ENCODE measurements at regions not wholly inside any gene's neighbourhood (a gene's known extent, or its start where the extent isn't known, plus 50 kb on each side); places are given as distances from the start of the nearest gene placed in this dataset.
A peak's percentile ranks its signal among the peaks of the same experiment; 100 is the strongest.

DNA sequence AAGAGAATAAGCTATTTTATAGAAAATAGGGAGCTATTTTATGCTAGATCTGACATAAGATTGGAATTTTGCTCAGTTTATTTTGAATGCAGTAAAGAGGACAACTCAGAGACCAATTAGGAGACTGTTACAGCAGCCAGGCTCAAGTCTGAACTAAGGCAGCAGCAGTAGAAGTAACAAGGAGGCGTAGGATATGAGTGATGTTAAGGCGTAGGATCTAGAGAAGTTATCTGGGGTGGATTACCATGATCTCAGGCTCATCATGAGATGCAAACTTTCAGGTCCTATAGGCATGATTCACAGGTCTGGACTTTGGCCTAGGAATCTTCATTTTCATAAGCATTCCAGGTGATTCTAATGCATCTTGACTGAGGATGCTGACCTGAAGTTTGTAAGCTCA lies 108.9 kb upstream of the BLID start:
- no peak for DNase-seq

DNA sequence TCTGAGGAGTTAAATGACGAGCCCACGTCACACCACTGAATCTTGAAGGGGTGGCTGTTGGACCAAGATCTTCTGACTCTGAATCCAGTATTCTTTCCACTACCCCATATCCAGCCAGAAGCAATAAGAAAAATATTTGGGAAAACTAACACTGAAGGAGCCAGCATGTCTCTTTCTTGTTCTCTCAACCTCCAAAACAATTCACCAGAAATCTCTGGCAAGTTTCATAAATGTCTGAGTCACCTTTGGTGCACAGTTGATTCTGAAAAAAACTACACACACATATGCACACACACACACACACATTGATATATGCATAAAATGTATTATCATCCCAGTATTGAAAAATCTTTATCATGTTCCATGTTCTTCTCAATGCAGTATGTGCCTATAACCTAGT lies 104.3 kb upstream of the BLID start:
- no peak for DNase-seq

DNA sequence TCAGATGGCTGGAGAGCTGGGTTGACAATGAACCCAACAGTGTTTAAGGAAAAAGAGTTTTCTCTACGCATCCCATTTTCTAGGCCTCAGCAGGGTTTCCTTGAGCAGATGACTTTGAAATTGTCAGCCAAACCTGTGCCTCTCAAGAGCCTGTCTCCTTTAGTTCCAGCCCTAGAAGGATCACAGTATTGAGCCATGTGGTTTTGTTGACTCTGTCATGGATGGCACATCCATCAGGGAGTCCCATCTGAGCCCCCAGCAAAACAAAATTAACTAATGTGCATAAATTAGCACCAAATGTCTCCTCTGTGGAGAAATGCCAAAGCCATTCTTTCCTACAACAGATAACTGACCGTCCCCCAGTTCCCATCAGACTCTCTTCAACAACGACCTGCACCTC lies 103.8 kb upstream of the BLID start:
- no peak for DNase-seq

DNA sequence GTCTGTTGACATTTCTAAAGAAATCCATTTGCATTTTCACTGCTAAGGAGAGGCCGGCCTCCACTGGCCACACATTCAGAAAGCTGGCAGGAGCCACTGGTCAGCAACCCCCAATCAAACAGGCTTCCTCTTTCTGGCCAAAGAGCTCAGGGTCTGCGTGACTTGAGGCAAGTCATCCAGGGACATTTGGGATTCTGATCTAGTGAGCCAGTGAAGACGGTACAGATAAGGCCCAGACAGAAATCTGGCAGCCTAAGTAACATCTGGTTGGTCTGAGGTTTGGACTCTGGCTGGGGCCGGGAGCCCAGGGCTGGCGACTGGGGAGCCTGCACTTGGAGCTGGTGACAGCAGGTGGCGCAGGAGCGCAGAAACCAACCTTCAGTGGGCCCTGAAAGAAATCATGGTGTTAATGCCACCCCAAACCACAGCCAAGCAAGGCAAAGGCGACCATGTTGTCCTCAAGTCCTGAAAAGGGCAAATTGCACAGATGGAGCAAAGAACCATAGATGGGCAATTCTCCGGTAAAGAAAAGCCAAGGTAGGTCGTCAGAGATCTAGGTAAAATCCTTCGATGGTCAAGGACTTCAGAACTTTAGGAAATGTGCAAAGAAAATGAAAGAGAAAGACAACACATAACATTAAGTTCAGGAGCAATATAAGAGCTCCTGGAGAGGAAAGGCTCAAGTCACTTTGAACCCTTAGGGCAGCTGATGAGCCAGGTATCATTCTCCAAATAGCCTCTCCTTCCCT lies 99.4 kb upstream of the BLID start:
- DNase-seq: peak; percentile 46

- no peak for DNase-seq
Observed at GRCh38 chr11:122214567-122214966, 98.6 kb upstream of the BLID start.

GRCh38 chr11:122214080-122214479 lies 98.1 kb upstream of the BLID start:
- DNase-seq: no peak

- DNase-seq: no peak
Observed at GRCh38 chr11:122213171-122213570, 97.2 kb upstream of the BLID start.

GRCh38 chr11:122210367-122210997 lies 94.5 kb upstream of the BLID start:
- DNase-seq: no peak

- no peak for DNase-seq
Observed at GRCh38 chr11:122209619-122210366, 93.8 kb upstream of the BLID start.

DNA sequence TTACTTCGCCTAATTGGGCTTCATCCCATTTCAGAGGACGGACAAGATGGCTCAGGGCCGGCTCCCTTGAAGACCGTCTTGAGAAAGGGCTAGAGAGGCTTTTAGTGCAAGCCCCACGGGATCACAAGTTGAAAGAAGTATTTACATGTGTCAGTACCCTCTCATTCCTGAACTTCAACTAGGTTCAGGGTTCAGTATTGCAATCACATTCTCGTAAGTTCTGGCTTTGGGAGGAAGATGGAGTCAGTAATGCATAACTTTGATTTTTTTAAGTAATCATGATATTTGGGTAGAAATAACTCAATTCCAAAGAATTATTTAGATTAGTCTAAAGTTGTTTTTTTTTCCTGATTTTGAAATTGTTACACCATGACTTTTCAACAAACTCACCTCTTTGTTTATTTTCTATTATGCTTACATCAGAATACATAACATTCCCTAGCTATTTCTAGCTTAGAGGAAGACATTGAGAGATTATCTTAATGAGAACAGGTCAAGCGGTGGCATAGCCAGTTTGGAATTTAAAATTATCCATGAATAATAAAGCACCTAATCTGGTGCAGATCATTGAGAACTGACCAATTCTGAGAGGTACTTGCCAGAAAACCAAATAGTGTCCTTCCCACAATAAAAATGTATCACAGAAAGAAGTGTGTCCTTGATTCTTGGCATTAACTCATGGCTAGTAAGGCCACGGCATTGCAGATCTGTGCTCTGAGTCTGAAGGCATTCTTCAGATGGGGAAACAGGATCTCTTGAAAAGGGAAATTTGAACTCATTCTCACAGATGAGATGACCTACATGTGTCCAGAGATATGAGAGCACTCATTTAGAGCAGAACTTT lies 92.1 kb upstream of the BLID start:
- no peak for DNase-seq

DNA sequence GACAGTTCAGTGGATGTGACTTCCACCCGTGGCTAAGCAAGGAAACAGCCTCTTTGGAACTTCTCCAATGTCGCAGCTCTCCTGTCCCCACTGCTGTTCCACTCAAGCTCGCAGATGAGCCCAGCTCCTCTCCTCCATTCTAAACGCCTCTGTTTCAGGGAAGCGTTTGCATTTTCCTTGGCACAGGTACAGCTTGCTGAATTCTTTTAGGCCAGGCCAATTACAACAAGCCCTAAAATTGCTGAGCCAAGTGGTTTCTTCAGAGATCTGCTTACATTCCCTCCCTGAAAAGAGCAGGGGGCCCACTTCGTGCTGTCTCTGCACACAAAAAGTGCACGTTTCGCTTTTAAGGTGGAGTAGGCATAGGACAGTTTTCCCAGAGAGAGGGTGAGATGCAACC lies 91.5 kb upstream of the BLID start:
- no peak for DNase-seq

DNA sequence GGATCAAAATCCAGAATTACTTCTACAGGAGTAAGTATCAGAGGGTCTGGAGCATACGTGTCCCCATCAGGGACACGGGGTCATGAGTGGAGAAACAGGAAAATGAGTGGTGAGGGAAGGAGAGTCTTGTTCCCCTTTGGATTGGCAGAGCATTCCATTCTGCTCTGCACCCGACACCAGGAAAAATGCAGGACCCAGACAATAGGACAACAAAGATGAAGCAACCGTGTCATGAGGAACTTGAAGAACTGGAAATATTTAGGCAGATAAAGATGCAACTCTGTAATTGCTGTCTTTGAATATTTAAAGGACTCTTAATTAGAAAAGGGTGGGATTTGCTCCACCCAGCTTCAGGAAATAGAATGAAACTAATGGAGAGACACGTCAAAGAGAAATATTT lies 89.0 kb upstream of the BLID start:
- DNase-seq: no peak

DNA sequence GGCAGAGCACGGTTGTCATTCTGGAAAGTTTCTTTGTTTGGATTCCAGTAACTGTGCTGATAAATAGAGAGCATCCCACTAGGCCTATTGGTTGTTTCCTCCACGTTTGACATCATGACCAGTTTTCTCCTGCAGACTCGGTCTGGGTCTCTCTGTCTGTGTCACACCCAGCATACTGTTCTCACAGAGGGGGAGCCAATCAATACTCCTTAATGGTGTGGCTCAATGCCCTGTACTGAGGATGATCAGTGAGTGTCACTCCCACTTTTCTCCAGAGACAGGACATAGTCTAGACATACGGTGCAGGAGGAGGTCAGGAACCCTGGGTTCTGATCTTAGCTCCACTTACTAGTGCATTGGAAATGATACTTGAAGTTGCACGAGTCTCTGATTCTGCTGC lies 88.2 kb upstream of the BLID start:
- DNase-seq: no peak

DNA sequence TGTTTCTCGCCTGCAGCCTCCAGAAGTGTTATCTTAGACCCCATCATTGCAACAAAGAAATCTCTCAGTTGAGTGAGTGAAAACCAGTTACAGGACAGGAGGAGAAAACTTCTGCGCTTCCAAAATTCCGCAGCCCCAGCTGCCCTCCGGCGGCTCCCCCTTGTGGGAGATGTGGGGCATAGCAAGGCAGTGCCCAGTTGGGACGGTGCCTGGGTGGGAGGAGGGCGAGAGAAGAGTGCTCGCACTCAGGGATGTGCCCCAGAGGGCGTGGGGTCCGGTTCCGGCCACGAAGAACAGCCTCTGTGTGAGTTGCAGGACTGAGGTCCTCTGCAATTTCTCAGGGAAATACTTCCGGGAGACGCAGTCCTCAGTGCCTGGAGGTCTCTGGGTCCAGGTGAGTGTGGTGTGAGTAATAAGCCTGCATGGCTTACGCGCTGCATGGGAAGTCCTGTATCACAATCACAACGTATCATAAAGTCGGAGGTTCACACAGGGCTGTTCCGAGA lies 87.0 kb upstream of the BLID start:
- peak; percentile 61 for DNase-seq

DNA sequence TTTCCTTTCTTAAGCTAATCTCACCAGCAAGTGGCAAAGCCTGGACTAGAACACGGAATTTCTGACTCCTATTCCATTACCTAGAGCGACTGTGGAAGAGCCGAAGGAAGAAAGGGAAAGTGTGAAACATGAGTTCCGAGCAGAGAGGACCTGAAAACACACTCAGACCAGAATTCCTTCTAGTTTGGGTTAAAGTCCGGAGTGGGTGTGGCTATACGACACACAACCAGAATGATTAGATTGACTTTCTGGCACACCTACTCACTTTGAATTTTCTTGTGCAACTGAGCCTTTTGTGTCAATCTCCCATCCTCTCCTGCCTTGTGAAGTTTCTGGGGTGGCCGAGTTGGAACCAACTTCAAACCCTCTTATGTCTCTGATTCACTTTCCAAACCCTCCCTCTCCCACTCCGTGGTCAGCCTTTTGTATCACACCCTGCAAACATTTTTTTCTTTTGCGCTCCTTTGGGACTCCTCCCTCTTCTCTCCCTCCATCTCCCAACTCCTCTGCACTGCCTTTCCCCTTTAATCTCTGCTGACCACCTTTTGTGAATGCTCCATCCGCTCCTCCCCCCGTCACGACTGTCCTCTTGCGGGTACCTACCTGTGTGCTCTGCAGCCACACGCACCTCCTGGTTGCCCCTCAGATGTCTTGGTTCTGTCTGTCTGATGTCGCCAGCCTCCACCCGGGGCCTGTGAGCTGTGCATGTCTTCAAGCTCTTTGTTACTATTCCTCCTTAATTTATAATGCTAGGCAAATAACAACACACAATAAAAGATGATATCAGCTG lies 86.3 kb upstream of the BLID start:
- DNase-seq: no peak

- no peak for DNase-seq
Observed at GRCh38 chr11:122201106-122201505, 85.1 kb upstream of the BLID start.

DNA sequence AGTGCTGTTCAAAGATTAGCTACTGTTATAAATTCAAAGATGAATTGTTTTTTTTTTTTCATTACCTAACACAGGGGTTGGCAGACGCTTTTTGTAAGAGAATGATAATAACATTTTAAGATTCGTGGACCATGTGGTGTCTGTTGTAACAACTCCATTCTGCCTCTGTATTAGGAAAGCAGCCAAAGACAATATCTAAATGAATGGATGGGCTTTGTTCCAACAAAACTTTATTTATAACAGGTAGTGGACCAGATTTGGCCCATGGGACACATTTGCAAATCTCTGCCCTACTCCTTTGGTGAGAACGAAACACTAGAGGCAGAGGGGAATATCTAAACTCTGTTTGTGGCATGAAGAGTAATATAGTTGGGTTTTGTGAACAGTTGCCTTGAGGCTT lies 83.6 kb upstream of the BLID start:
- no peak for DNase-seq

GRCh38 chr11:122198291-122198983 lies 82.4 kb upstream of the BLID start:
- no peak for DNase-seq

DNA sequence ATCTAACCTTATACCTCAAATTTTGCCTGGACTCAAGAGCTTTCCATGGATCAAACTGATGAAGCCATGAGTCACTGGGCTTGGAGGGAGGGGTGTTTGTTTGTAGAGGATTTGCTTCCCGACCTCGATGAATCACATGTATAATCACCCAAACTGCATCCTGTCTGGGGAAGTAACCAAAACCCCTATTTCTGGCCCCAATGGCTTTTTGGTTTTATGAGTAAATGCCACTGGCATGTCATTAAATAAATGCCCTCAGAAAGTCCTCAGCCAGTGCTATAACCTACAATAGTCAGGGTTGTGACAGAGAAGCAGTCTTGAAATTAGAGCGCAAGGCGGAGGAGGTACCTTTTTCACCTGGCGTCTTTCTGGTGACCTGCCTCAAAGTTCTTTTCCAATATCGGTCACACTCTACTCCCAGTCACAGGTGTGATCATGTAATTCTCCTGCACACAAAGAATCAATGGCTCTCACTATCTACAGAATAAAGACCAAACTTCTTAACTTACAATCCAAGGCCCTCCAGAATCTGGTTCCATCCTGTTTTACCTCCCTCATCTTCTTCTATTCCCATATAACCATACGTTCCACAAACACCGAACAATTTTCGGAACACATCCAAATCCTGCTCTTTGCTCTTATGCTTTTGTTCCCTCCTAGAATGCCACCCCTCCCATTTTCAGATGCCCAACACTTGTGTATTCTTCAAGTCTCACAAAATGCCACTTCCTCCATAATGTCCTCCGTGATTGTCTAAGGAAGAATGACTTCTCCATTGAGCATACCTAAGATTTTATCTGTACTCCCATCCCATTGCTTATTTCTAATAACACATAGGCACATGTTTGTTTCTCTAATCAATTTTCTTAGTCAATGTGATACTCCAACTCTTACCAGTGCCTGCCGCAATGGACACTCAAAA lies 81.3 kb upstream of the BLID start:
- DNase-seq: no peak

DNA sequence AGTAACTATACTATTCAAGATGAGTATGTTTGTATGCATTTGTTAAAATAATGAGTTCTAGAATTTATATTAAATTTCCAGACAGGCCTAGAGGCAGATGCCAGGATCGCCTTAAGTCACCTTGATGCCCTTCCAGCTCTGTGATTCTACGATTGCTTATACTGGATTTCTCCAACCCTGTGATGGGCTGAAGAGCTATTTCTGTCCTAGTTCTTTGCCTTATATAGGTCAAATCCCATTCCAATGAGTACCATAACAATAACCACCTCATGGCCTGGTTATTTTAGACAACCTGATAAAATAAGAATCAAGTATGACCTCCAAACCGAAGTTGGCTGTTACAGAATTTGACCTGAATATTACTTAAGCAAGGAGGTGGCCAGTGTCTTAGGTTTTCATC lies 79.8 kb upstream of the BLID start:
- DNase-seq: no peak
